Left ventricle myocardium inferior (tissue), 1 donor: ENCODE measurements at regions not wholly inside any gene's neighbourhood (a gene's known extent, or its start where the extent isn't known, plus 50 kb on each side); places are given as distances from the start of the nearest gene placed in this dataset.

Experiments
- DNase-seq: peaks from one replicate; pipeline ENCODE4 v3.0.0-alpha.2; 2020
- H3K27ac ChIP-seq: fragments of 200-600 bp; replicated peaks from 2 replicates; pipeline ENCODE4 v1.8.0; 2021
- H3K27me3 ChIP-seq: fragments of 200-600 bp; 2 replicates; pipeline ENCODE4 v1.8.0; 2021; ENCODE audit warnings: low read depth
- H3K36me3 ChIP-seq: fragments of 200-600 bp; 2 replicates; pipeline ENCODE4 v1.8.0; 2021
- H3K4me1 ChIP-seq: fragments of 200-600 bp; 2 replicates; pipeline ENCODE4 v1.8.0; 2021
- H3K4me3 ChIP-seq: fragments of 200-600 bp; 2 replicates; pipeline ENCODE4 v1.8.0; 2021; ENCODE audit warnings: mild to moderate bottlenecking, moderate library complexity
- H3K9me3 ChIP-seq: fragments of 200-600 bp; replicated peaks from 2 replicates; pipeline ENCODE4 v1.8.0; 2021
- intact Hi-C: fragments of 100-400 bp; cut with micrococcal nuclease; formaldehyde crosslinking; loops from one replicate; pipeline ENCODE4 v1.11.0; 2022
- TF ChIP-seq, protein P1 (sequence below): fragments of 200-600 bp; IDR thresholded peaks from 2 replicates; pipeline ENCODE4 v1.8.0; 2021; ENCODE audit warnings: antibody characterized with exemption, mild to moderate bottlenecking, borderline replicate concordance
- donor health status: DM: no; HTN: yes; CAD: no; lungs with severe emphysema.

- H3K27ac ChIP-seq, result no peak overlapping the region
- H3K4me1 ChIP-seq, result peaks cover 5% of the 10 kb centered on the region
- TF ChIP-seq, protein P1, sequence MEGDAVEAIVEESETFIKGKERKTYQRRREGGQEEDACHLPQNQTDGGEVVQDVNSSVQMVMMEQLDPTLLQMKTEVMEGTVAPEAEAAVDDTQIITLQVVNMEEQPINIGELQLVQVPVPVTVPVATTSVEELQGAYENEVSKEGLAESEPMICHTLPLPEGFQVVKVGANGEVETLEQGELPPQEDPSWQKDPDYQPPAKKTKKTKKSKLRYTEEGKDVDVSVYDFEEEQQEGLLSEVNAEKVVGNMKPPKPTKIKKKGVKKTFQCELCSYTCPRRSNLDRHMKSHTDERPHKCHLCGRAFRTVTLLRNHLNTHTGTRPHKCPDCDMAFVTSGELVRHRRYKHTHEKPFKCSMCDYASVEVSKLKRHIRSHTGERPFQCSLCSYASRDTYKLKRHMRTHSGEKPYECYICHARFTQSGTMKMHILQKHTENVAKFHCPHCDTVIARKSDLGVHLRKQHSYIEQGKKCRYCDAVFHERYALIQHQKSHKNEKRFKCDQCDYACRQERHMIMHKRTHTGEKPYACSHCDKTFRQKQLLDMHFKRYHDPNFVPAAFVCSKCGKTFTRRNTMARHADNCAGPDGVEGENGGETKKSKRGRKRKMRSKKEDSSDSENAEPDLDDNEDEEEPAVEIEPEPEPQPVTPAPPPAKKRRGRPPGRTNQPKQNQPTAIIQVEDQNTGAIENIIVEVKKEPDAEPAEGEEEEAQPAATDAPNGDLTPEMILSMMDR, result no peak
- intact Hi-C loops, result no loop called here
- no peaks in the 10 kb centered on the region for H3K36me3 ChIP-seq
- H3K9me3 ChIP-seq, result peaks cover 33% of the 10 kb centered on the region
- H3K27me3 ChIP-seq, result no peaks in the 10 kb centered on the region
- DNase-seq, result no peak
- no peak overlapping the region for H3K4me3 ChIP-seq
These were observed 439.4 kb downstream of the GPATCH2 start for GRCh38 chr1:217191441-217191840.

- intact Hi-C loops, result no loop called here
- Histone ChIP-seq H3K36me3 (no peaks in the 10 kb centered on the region), H3K9me3 (peaks cover 36% of the 10 kb centered on the region), H3K27ac (no peak overlapping the region), H3K4me1 (peaks cover 7% of the 10 kb centered on the region), H3K27me3 (no peaks in the 10 kb centered on the region), H3K4me3 (no peak overlapping the region)
- TF ChIP-seq, protein P1, result no peak
- no peak for DNase-seq
These were observed 440.5 kb downstream of the GPATCH2 start for GRCh38 chr1:217190359-217190758.

- H3K4me1 ChIP-seq, result peaks cover 17% of the 10 kb centered on the region
- H3K4me3 ChIP-seq, result no peak overlapping the region
- TF ChIP-seq, protein P1, result no peak
- H3K36me3 ChIP-seq, result no peaks in the 10 kb centered on the region
- peaks cover 36% of the 10 kb centered on the region for H3K9me3 ChIP-seq
- H3K27ac ChIP-seq, result no peak overlapping the region
- intact Hi-C loops, result no loop called here
- DNase-seq, result no peak
- no peaks in the 10 kb centered on the region for H3K27me3 ChIP-seq
These were observed 441.5 kb downstream of the GPATCH2 start for GRCh38 chr1:217189362-217189761.

DNA sequence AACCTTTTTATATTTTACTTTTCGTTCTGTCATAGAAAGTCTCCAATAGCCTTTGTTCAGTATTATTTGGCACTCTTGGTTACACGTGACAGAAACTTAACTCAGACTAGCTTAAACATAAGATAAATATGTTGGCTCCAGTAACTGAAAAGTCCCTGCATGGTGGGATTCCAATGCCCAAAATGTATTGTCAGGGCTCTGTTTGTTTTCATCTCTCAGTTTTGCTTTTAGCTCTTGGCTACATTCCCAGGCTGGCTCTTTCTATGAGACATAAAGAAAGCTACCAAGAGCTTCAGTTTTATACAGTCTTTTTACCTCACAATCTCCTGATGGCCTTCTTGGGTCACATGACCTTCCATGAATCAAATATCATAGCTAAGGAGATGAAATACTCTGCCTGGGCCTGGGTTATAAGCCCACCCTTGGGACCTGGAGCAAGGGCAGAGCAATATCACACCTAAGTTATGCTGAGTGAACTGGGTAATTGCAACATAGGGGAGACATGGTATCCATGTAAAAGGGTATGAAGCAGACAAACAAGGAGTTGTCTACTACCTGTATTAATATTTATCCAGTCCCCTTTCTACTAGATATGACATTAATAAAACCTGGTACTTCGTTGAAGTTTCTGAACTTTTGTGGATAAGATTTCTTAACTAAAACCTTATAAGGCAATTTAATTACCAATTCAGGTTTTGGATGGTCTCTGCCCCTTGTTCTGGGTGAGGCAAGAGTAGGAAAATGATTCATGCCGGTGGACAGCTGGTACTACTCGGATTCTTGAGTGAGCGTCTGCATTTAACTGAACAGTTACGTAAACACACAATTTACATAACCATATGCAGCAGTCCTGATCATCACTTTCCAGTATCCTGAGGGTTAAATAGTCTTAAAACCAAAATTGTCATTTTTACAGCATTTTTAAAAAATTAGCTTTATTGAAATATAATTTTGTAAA lies 442.3 kb downstream of the GPATCH2 start:
- no peak for DNase-seq
- Histone ChIP-seq H3K4me1 (peaks cover 25% of the 10 kb centered on the region), H3K27me3 (no peaks in the 10 kb centered on the region), H3K36me3 (no peaks in the 10 kb centered on the region), H3K4me3 (no peak overlapping the region), H3K9me3 (peaks cover 36% of the 10 kb centered on the region), H3K27ac (peak overlapping the region; percentile 71)
- intact Hi-C loops, result no loop called here
- TF ChIP-seq, protein P1, result no peak

- Histone ChIP-seq H3K4me1 (peaks cover 25% of the 10 kb centered on the region), H3K27me3 (no peaks in the 10 kb centered on the region), H3K4me3 (no peak overlapping the region), H3K27ac (no peak overlapping the region), H3K36me3 (no peaks in the 10 kb centered on the region), H3K9me3 (peaks cover 36% of the 10 kb centered on the region)
- no peak for DNase-seq
- intact Hi-C loops, result no loop called here
- TF ChIP-seq, protein P1, result no peak
These were observed 444.2 kb downstream of the GPATCH2 start for GRCh38 chr1:217186664-217187063.
